Tibial artery (tissue), 4 donors: ENCODE measurements at regions not wholly inside any gene's neighbourhood (a gene's known extent, or its start where the extent isn't known, plus 50 kb on each side); places are given as distances from the start of the nearest gene placed in this dataset.

ENCODE experiments used
- DNase-seq, 2 donors: peaks; one replicate each; pipeline ENCODE4 v3.0.0-alpha.2; 2019
- H3K27ac ChIP-seq, 2 donors: fragments of 200-600 bp; sonication (generic) in 1 of 2; 1 replicate in 1 of 2; 2 replicates in 1 of 2; pipeline ENCODE4 v1.5.1; 2018 to 2019; ENCODE audit warnings: mild to moderate bottlenecking in 1 of 2
- H3K27me3 ChIP-seq, 2 donors: fragments of 200-600 bp; sonication (generic) in 1 of 2; one replicate each; pipeline versions ENCODE4 v1.5.1 to v1.6.0; 2016 to 2019
- H3K36me3 ChIP-seq, 3 donors: fragments of 200-600 bp; sonication (generic) in 2 of 3; one replicate each; pipeline ENCODE4 v1.5.1; 2016 to 2019; ENCODE audit warnings: mild to moderate bottlenecking in 2 of 3
- H3K4me1 ChIP-seq, 4 donors: fragments of 200-600 bp; sonication (generic) in 2 of 4; 1 replicate in 3 of 4; 2 replicates in 1 of 4; pipeline ENCODE4 v1.5.1; 2016 to 2019
- H3K4me3 ChIP-seq, 2 donors: fragments of 200-600 bp; sonication (generic) in 1 of 2; 1 replicate in 1 of 2; 2 replicates in 1 of 2; pipeline ENCODE4 v1.5.1; 2018 to 2019; ENCODE audit warnings: mild to moderate bottlenecking in 2 of 2
- H3K9me3 ChIP-seq, 3 donors: fragments of 200-600 bp; sonication (generic) in 1 of 3; one replicate each; pipeline ENCODE4 v1.5.1; 2016 to 2019
- CTCF ChIP-seq, 2 experiments: fragments of 200-600 bp in 1 of 2; fragments of 450-650 bp in 1 of 2; IDR thresholded peaks; one replicate each; pipeline ENCODE4 v1.5.1; 2017 to 2019; ENCODE audit warnings: antibody characterized with exemption in 2 of 2, mild to moderate bottlenecking in 1 of 2, moderate library complexity in 1 of 2
- intact Hi-C: fragments of 100-400 bp; cut with DNase I; formaldehyde crosslinking; loops from one replicate; pipeline ENCODE4 v1.15.0; 2023; ENCODE audit warnings: low total_unique reads

- TF ChIP-seq CTCF (IDR thresholded peaks at IDR 0.05) = no peak
- no peaks in the 10 kb centered on the region for H3K27me3 ChIP-seq
- H3K4me1 ChIP-seq = no peaks in the 10 kb centered on the region
- intact Hi-C loops = no loop called here
- no peak for DNase-seq
- no peak overlapping the region for H3K27ac ChIP-seq
- H3K36me3 ChIP-seq = no peaks in the 10 kb centered on the region
- no peak overlapping the region for H3K4me3 ChIP-seq
- no peaks in the 10 kb centered on the region for H3K9me3 ChIP-seq
Measured at GRCh38 chr10:89975071-89975470, 273.7 kb downstream of the KIF20B start.

- Histone ChIP-seq H3K27ac (no peak overlapping the region), H3K9me3 (no peaks in the 10 kb centered on the region), H3K27me3 (no peaks in the 10 kb centered on the region), H3K4me1 (no peaks in the 10 kb centered on the region), H3K4me3 (no peak overlapping the region), H3K36me3 (no peaks in the 10 kb centered on the region)
- intact Hi-C loops = no loop called here
- no peak for DNase-seq
- no peak for TF ChIP-seq CTCF (IDR thresholded peaks at IDR 0.05)
Measured at GRCh38 chr10:89975771-89976170, 274.4 kb downstream of the KIF20B start.

DNA sequence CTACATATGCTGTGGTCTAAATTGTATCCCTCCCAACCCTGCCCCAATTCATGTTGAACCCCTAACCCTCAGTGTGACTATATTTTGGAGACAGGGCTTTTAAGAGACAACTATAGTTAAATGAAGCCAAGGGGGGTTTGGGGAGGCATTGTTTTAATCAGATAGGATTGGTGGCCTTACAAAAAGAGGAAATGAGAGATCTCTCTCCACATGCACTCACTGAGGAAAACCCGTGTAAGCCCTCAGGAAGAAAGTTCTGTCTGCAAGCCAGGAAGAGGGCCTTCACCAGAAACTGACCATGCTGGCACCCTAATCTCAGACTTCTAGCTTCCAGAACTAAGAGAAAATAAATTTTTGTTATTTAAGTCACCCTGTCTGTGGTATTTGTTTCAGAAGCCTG is 276.7 kb downstream of the KIF20B start:
- no peak for TF ChIP-seq CTCF (IDR thresholded peaks at IDR 0.05)
- Histone ChIP-seq H3K4me3 (no peak overlapping the region), H3K36me3 (no peaks in the 10 kb centered on the region), H3K4me1 (no peaks in the 10 kb centered on the region), H3K27me3 (no peaks in the 10 kb centered on the region), H3K27ac (no peak overlapping the region), H3K9me3 (no peaks in the 10 kb centered on the region)
- no peak for DNase-seq
- intact Hi-C loops = no loop called here

- Histone ChIP-seq H3K4me1 (no peaks in the 10 kb centered on the region), H3K9me3 (no peaks in the 10 kb centered on the region), H3K4me3 (no peak overlapping the region), H3K36me3 (no peaks in the 10 kb centered on the region), H3K27me3 (no peaks in the 10 kb centered on the region), H3K27ac (no peak overlapping the region)
- no peak for DNase-seq
- no peak for TF ChIP-seq CTCF (IDR thresholded peaks at IDR 0.05)
- intact Hi-C loops = no loop called here
Measured at GRCh38 chr10:89979726-89980125, 278.3 kb downstream of the KIF20B start.

- Histone ChIP-seq H3K9me3 (no peaks in the 10 kb centered on the region), H3K4me3 (no peak overlapping the region), H3K36me3 (no peaks in the 10 kb centered on the region), H3K27ac (no peak overlapping the region), H3K4me1 (no peaks in the 10 kb centered on the region), H3K27me3 (no peaks in the 10 kb centered on the region)
- intact Hi-C loops = no loop called here
- DNase-seq = no peak
- no peak for TF ChIP-seq CTCF (IDR thresholded peaks at IDR 0.05)
Measured at GRCh38 chr10:89980166-89980565, 278.8 kb downstream of the KIF20B start.

- intact Hi-C loops = no loop called here
- H3K27ac ChIP-seq = no peak overlapping the region
- no peaks in the 10 kb centered on the region for H3K27me3 ChIP-seq
- no peak overlapping the region for H3K4me3 ChIP-seq
- TF ChIP-seq CTCF (IDR thresholded peaks at IDR 0.05) = no peak
- H3K9me3 ChIP-seq = no peaks in the 10 kb centered on the region
- H3K36me3 ChIP-seq = no peaks in the 10 kb centered on the region
- no peak for DNase-seq
- H3K4me1 ChIP-seq = no peaks in the 10 kb centered on the region
Measured at GRCh38 chr10:89981891-89982290, 280.5 kb downstream of the KIF20B start.
